AG10803 (cell line): ENCODE measurements at regions not wholly inside any gene's neighbourhood (a gene's known extent, or its start where the extent isn't known, plus 50 kb on each side); places are given as distances from the start of the nearest gene placed in this dataset.

Experiments
- DNase-seq: peaks from one replicate; pipeline ENCODE4 v3.0.0; 2010; ENCODE audit warnings: low read depth
- H3K4me3 ChIP-seq: 2 replicates; pipeline ENCODE4 v1.5.1; 2011; ENCODE audit warnings: mild to moderate bottlenecking, low read length, control low read depth
- TF ChIP-seq, protein P1 (sequence below): conservative IDR thresholded peaks from 2 replicates; pipeline ENCODE4 v1.5.1; 2011; ENCODE audit warnings: mild to moderate bottlenecking, low read length, control low read depth, inconsistent platforms

- TF ChIP-seq, protein P1, sequence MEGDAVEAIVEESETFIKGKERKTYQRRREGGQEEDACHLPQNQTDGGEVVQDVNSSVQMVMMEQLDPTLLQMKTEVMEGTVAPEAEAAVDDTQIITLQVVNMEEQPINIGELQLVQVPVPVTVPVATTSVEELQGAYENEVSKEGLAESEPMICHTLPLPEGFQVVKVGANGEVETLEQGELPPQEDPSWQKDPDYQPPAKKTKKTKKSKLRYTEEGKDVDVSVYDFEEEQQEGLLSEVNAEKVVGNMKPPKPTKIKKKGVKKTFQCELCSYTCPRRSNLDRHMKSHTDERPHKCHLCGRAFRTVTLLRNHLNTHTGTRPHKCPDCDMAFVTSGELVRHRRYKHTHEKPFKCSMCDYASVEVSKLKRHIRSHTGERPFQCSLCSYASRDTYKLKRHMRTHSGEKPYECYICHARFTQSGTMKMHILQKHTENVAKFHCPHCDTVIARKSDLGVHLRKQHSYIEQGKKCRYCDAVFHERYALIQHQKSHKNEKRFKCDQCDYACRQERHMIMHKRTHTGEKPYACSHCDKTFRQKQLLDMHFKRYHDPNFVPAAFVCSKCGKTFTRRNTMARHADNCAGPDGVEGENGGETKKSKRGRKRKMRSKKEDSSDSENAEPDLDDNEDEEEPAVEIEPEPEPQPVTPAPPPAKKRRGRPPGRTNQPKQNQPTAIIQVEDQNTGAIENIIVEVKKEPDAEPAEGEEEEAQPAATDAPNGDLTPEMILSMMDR = no peak
- DNase-seq = no peak
- H3K4me3 ChIP-seq = no peak overlapping the region
Observed at GRCh38 chr12:96134200-96134599, 60.0 kb upstream of the ELK3 start.

- peak; percentile 76 for DNase-seq
- no peak overlapping the region for H3K4me3 ChIP-seq
- TF ChIP-seq, protein P1 = no peak
Observed at GRCh38 chr12:96136161-96136560, 58.0 kb upstream of the ELK3 start.

DNA sequence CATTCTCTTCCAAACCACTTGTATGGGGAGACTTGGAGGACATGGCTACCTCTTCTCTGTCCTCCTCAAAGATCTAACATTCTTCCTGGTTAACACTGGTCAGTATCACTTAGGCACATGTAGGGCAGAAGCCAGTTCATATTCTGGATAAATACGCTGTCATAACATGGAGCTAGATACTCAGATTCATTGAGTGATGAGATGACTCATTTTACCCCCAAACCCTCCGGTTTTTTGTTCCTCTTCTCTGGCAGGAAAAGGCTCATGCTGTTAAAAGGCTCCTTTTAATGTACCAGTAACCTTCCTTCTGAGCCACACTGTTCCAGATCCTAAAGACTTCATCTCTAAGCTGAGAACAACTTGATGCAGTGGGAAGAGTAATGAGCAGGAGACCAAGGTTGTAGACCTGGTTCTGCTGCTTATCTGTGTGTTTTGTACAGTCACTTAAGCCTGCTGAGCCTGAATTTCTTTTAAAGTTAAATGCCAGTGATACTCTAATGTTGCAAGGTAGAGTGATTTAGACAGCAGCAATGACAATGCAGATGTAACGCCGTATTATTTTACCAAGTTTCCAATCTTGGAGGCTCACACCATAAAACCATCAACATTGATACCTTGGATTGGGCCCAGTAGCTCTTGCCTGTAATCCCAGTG, 57.3 kb upstream of the ELK3 start:
- DNase-seq = no peak
- no peak overlapping the region for H3K4me3 ChIP-seq
- TF ChIP-seq, protein P1 = no peak

GRCh38 chr12:96140174-96140573, 54.0 kb upstream of the ELK3 start:
- TF ChIP-seq, protein P1 = no peak
- no peak overlapping the region for H3K4me3 ChIP-seq
- peak; percentile 81 for DNase-seq

DNA sequence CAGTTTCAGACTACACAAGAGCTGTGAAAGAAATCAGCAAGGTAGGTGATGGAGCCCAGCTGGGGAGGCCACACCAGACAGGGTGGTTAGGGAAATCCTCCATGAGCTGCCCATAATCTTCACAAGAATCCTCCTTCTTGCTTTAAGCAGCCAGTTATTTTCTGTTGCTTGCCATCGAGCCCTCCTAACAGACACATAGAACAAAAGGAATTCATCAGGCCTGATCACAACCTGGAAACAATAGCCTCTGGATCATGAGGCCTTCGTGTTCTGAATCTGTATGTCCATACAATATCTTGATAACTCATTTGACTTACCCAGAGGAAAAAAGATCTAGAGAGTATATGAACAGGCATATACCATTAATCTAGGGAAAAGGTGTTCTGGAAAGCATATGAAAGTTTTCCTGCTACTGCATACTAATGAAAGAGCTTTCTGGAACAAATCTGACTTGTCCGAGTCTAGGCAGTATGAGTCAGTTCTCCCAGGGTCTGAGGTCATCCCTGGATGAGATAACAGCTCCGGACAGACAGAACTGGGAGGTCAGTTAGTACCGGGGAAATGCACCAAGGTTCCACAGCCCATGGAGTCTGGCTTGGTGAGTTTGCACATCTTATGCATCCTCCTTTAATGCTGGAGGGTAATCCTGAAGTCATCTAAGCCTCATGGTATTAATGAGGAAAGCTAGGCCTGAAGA, 52.8 kb upstream of the ELK3 start:
- TF ChIP-seq, protein P1 = no peak
- H3K4me3 ChIP-seq = no peak overlapping the region
- peak; percentile 15 for DNase-seq

DNA sequence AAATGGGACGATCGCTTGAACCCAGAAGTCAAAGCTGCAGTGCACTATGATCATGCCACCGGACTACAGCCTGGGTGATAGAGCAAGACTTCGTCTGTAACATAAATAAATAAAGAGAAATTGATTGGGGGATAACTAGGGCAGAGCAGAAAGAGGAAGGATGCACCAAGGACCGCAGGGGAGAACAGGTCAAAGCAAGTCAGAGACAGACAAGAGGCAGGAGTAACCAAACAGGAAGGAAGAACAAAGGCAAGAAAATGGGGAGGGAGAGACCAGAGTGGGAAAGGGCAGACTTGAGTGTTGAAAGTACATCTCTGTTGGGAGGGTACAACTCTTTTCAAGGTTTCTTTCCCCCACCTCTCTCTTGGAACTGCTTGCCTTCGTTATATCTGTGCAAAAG, 50.8 kb upstream of the ELK3 start:
- TF ChIP-seq, protein P1 = no peak
- no peak for DNase-seq
- no peak overlapping the region for H3K4me3 ChIP-seq
